ENCODE measurements at regions not wholly inside any gene's neighbourhood (a gene's known extent, or its start where the extent isn't known, plus 50 kb on each side); places are given as distances from the start of the nearest gene placed in this dataset.

GRCh38 chr17:13420418-13420826 lies 181.3 kb downstream of the HS3ST3A1 start:
- Mint-ChIP-seq H3K36me3 (ENCODE audit: low read depth) (no peaks in the 10 kb centered on the region), H3K27ac (no peak overlapping the region), H3K27me3 (no peaks in the 10 kb centered on the region), H3K4me1 (no peaks in the 10 kb centered on the region), H3K9me3 (no peaks in the 10 kb centered on the region), H3K4me3 (no peak overlapping the region)
- ChIA-PET POLR2A (no interaction called here), CTCF (no interaction called here)
- intact Hi-C loops (cut with micrococcal nuclease): no loop called here
- no peak for DNase-seq
- no peak for TF ChIP-seq CTCF (IDR thresholded peaks at IDR 0.05)
- ATAC-seq (ENCODE audit: low read depth): no peak

GRCh38 chr17:13419676-13420075 lies 182.1 kb downstream of the HS3ST3A1 start:
- Mint-ChIP-seq H3K9me3 (no peaks in the 10 kb centered on the region), H3K4me3 (no peak overlapping the region), H3K36me3 (ENCODE audit: low read depth) (no peaks in the 10 kb centered on the region), H3K27ac (no peak overlapping the region), H3K4me1 (no peaks in the 10 kb centered on the region), H3K27me3 (no peaks in the 10 kb centered on the region)
- TF ChIP-seq CTCF (IDR thresholded peaks at IDR 0.05): no peak
- intact Hi-C loops (cut with micrococcal nuclease): no loop called here
- CTCF ChIA-PET: no interaction called here
- ATAC-seq (ENCODE audit: low read depth) (no peak), DNase-seq (no peak)
- POLR2A ChIA-PET: no interaction called here

GRCh38 chr17:13418891-13419290 lies 182.8 kb downstream of the HS3ST3A1 start:
- TF ChIP-seq CTCF (IDR thresholded peaks at IDR 0.05): no peak
- DNase-seq (no peak), ATAC-seq (ENCODE audit: low read depth) (no peak)
- intact Hi-C loops (cut with micrococcal nuclease): no loop called here
- Mint-ChIP-seq H3K27me3 (no peaks in the 10 kb centered on the region), H3K36me3 (ENCODE audit: low read depth) (no peaks in the 10 kb centered on the region), H3K4me1 (no peaks in the 10 kb centered on the region), H3K4me3 (no peak overlapping the region), H3K27ac (no peak overlapping the region), H3K9me3 (no peaks in the 10 kb centered on the region)
- ChIA-PET POLR2A (no interaction called here), CTCF (no interaction called here)

GRCh38 chr17:13417381-13417950 lies 184.3 kb downstream of the HS3ST3A1 start:
- Mint-ChIP-seq H3K27ac (no peak overlapping the region), H3K4me1 (no peaks in the 10 kb centered on the region)
- intact Hi-C loops (cut with micrococcal nuclease): no loop called here

GRCh38 chr17:13416748-13417363 lies 184.9 kb downstream of the HS3ST3A1 start:
- no peak overlapping the region for H3K27ac Mint-ChIP-seq

More at GRCh38 chr17:13417381-13417950, 184.3 kb downstream of the HS3ST3A1 start:
- no peaks in the 10 kb centered on the region for H3K27me3 Mint-ChIP-seq
- no peak for DNase-seq
- no peak for ATAC-seq (ENCODE audit: low read depth)
- H3K4me3 Mint-ChIP-seq: no peak overlapping the region
- no peak for TF ChIP-seq CTCF (IDR thresholded peaks at IDR 0.05)
- CTCF ChIA-PET: no interaction called here
- POLR2A ChIA-PET: no interaction called here
- H3K36me3 Mint-ChIP-seq (ENCODE audit: low read depth): no peaks in the 10 kb centered on the region
- no peaks in the 10 kb centered on the region for H3K9me3 Mint-ChIP-seq

More at GRCh38 chr17:13416748-13417363, 184.9 kb downstream of the HS3ST3A1 start:
- ATAC-seq (ENCODE audit: low read depth) (no peak), DNase-seq (no peak)
- Mint-ChIP-seq H3K36me3 (ENCODE audit: low read depth) (no peaks in the 10 kb centered on the region), H3K4me3 (no peak overlapping the region), H3K4me1 (no peaks in the 10 kb centered on the region), H3K27me3 (no peaks in the 10 kb centered on the region), H3K9me3 (no peaks in the 10 kb centered on the region)
- TF ChIP-seq CTCF (IDR thresholded peaks at IDR 0.05): no peak
- intact Hi-C loops (cut with micrococcal nuclease): no loop called here
- CTCF ChIA-PET: no interaction called here
- POLR2A ChIA-PET: no interaction called here

Data from activated B cell treated with CpG ODN at 0.5 μM for 24 hours (primary cell).